ENCODE measurements at regions not wholly inside any gene's neighbourhood (a gene's known extent, or its start where the extent isn't known, plus 50 kb on each side); places are given as distances from the start of the nearest gene placed in this dataset.

- no peak for TF ChIP-seq CTCF (IDR thresholded peaks at IDR 0.05; ENCODE audit: insufficient read depth, low read depth, low read length, missing control alignments)
- no peak for DNase-seq (ENCODE audit: low read depth)
- no peak overlapping the region for H3K4me3 ChIP-seq (ENCODE audit: low read length)
These were observed 229.5 kb downstream of the ERMARD start for GRCh38 chr6:169980826-169981450.

- DNase-seq (ENCODE audit: low read depth), result no peak
- TF ChIP-seq CTCF (IDR thresholded peaks at IDR 0.05; ENCODE audit: insufficient read depth, low read depth, low read length, missing control alignments), result no peak
- no peak overlapping the region for H3K4me3 ChIP-seq (ENCODE audit: low read length)
These were observed 228.5 kb downstream of the ERMARD start for GRCh38 chr6:169979873-169980432.

GRCh38 chr6:169978615-169979161, 227.3 kb downstream of the ERMARD start:
- DNase-seq (ENCODE audit: low read depth), result peak; percentile 99
- no peak overlapping the region for H3K4me3 ChIP-seq (ENCODE audit: low read length)
- TF ChIP-seq CTCF (IDR thresholded peaks at IDR 0.05; ENCODE audit: insufficient read depth, low read depth, low read length, missing control alignments), result no peak

GRCh38 chr6:169977434-169978265, 226.2 kb downstream of the ERMARD start:
- TF ChIP-seq CTCF (IDR thresholded peaks at IDR 0.05; ENCODE audit: insufficient read depth, low read depth, low read length, missing control alignments), result no peak
- DNase-seq (ENCODE audit: low read depth), result no peak
- no peak overlapping the region for H3K4me3 ChIP-seq (ENCODE audit: low read length)

- no peak overlapping the region for H3K4me3 ChIP-seq (ENCODE audit: low read length)
- DNase-seq (ENCODE audit: low read depth), result peak; percentile 94
- no peak for TF ChIP-seq CTCF (IDR thresholded peaks at IDR 0.05; ENCODE audit: insufficient read depth, low read depth, low read length, missing control alignments)
These were observed 225.1 kb downstream of the ERMARD start for GRCh38 chr6:169976301-169977081.

- no peak for DNase-seq (ENCODE audit: low read depth)
- H3K4me3 ChIP-seq (ENCODE audit: low read length), result no peak overlapping the region
- TF ChIP-seq CTCF (IDR thresholded peaks at IDR 0.05; ENCODE audit: insufficient read depth, low read depth, low read length, missing control alignments), result no peak
These were observed 224.3 kb downstream of the ERMARD start for GRCh38 chr6:169975701-169976100.

Data from epithelial cell of esophagus (primary cell).